ENCODE measurements at regions not wholly inside any gene's neighbourhood (a gene's known extent, or its start where the extent isn't known, plus 50 kb on each side); places are given as distances from the start of the nearest gene placed in this dataset.
"Not testable (repeated sequence)": the region's sequence is repeated elsewhere in the genome, so short reads cannot be mapped to it uniquely, and the experiment has no call there.

DNA sequence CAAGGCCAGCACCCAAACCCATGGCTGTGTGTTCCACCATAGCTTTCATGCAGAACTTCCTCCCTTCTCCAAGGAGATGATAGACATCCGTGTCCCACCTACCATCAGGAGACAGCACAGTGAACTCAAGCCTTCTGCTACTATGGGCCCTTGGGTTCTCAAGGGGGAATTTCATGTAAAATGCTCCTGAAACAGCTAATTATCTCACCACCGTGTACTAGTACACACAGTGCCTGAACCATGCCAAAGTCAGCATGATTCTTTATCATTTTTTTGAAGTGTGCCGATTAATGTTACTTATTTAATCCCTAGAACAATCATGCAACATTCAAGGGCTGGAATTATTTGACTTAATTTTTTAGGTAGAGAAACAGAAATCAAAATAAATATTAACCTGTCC is 53.9 kb upstream of the FCGR1A start:
- H3K79me2 ChIP-seq (ENCODE audit: insufficient read depth, low read length); ATAC-seq; H3K4me3 ChIP-seq (replicated peaks in 1 of 3; ENCODE audit: insufficient read depth in 1 of 3, low read depth in 2 of 3, low read length in 3 of 3); H3K4me2 ChIP-seq (ENCODE audit: low read depth, low read length); DNase-seq (ENCODE audit: low spot score); H3K4me1 ChIP-seq (ENCODE audit: insufficient read depth, low read length); H2AFZ ChIP-seq (ENCODE audit: low read length); H3K27ac ChIP-seq (ENCODE audit: extremely low read length, insufficient read depth, low read length); H3K36me3 ChIP-seq (replicated peaks in 1 of 2; ENCODE audit: control insufficient read depth in 1 of 2, insufficient read depth in 2 of 2, low read length in 2 of 2); in situ Hi-C loops (cut with HindIII; ENCODE audit: extremely low pct_ligation_motif_present, low pct_unique_long_range_greater_than_20kb); CTCF ChIA-PET (ENCODE audit: low intra/inter-chr PET ratio, low total read pairs); H4K20me1 ChIP-seq (ENCODE audit: insufficient read depth, low read length); POLR2A ChIA-PET; H3K9me3 ChIP-seq (ENCODE audit: low read length); BruUV-seq (replicated peaks); FAIRE-seq; H3K27me3 ChIP-seq (ENCODE audit: control insufficient read depth in 1 of 2, insufficient read depth in 2 of 2, low read length in 2 of 2); intact Hi-C loops (cut with micrococcal nuclease; ENCODE audit: unreplicated experiment); H3K9ac ChIP-seq (ENCODE audit: insufficient read depth, low read depth, low read length): not testable (repeated sequence)
- WGBS (ENCODE audit: low lambda C conversion rate) = no CpG with 5 or more reads among the region's 3 CpGs

Small RNA genes lying in the stretch of these regions (small RNA-seq; reads per million reads assigned to genes)
- gene RF00003 (ENCODE audit: insufficient read depth in 2 of 3, insufficient read length in 3 of 3, low read depth in 2 of 3, low replicate concordance in 1 of 3) (1.4 to 49.3 (median 21.5) reads per million in 3 experiments), gene RNU1-68P (ENCODE audit: insufficient read depth in 2 of 3, insufficient read length in 3 of 3, low read depth in 2 of 3, low replicate concordance in 1 of 3) (0 reads per million in 3 experiments)

All from HepG2 (cell line).